ENCODE measurements at regions not wholly inside any gene's neighbourhood (a gene's known extent, or its start where the extent isn't known, plus 50 kb on each side); places are given as distances from the start of the nearest gene placed in this dataset.

- Histone ChIP-seq H3K79me2 (ENCODE audit: insufficient read depth, low read length) (no peaks in the 10 kb centered on the region), H3K27ac (ENCODE audit: low read depth, low read length) (no peak overlapping the region), H3K36me3 (ENCODE audit: control insufficient read depth in 1 of 2, insufficient read depth in 2 of 2, low read length in 2 of 2) (no peaks in the 10 kb centered on the region), H3K9me3 (ENCODE audit: control insufficient read depth in 1 of 2, insufficient read depth in 1 of 2, low read depth in 1 of 2, low read length in 2 of 2) (no peaks in the 10 kb centered on the region), H3K4me2 (ENCODE audit: low read length) (no peak overlapping the region), H3K27me3 (ENCODE audit: insufficient read depth, low read length) (peaks cover 48% of the 10 kb centered on the region), H3K4me3 (replicated peaks in 1 of 2; ENCODE audit: low read depth in 1 of 2, low read length in 2 of 2) (no peak overlapping the region), H3K9me2 (ENCODE audit: insufficient read depth) (no peaks in the 10 kb centered on the region), H4K20me1 (ENCODE audit: insufficient read depth) (no peaks in the 10 kb centered on the region), H3K9ac (ENCODE audit: low read length) (no peak overlapping the region), H3K4me1 (ENCODE audit: control insufficient read depth in 1 of 2, insufficient read depth in 2 of 2, low read length in 2 of 2) (no peaks in the 10 kb centered on the region), H2AFZ (ENCODE audit: low read depth, low read length, poor library complexity, severe bottlenecking) (no peak overlapping the region)
- ChIA-PET RAD21 (ENCODE audit: low non-redundant PET in 1 of 2, low total read pairs in 2 of 2, uncharacterized antibody in 2 of 2, unreplicated experiment in 2 of 2) (no interaction called here), POLR2A (no interaction called here), CTCF (no interaction called here)
- BruUV-seq (replicated peaks) = no TSS peak
- TF ChIP-seq EZH2phosphoT487 (IDR thresholded peaks at IDR 0.05; ENCODE audit: borderline replicate concordance) (no peak), EZH2 (IDR thresholded peaks at IDR 0.05) (no peak), CBX3 (IDR thresholded peaks at IDR 0.05; ENCODE audit: low read depth) (no peak), SIN3A (IDR thresholded peaks at IDR 0.05; ENCODE audit: low read depth) (no peak), YY1 (IDR thresholded peaks at IDR 0.05; ENCODE audit: extremely low read depth, insufficient replicate concordance, low read depth, low read length) (no peak), RAD21 (IDR thresholded peaks at IDR 0.05; ENCODE audit: low read depth) (no peak), EGR1 (IDR thresholded peaks at IDR 0.05; ENCODE audit: low read depth) (no peak), FOSL1 (IDR thresholded peaks at IDR 0.05; ENCODE audit: low read depth) (no peak), POLR2A (IDR thresholded peaks at IDR 0.05; ENCODE audit: borderline replicate concordance, extremely low read depth, insufficient read depth, insufficient read length) (no peak), CEBPB (IDR thresholded peaks at IDR 0.05; ENCODE audit: low read depth) (no peak), POLR2AphosphoS5 (IDR thresholded peaks at IDR 0.05; ENCODE audit: low read depth, low read length) (no peak), JUND (IDR thresholded peaks at IDR 0.05) (no peak), MAX (IDR thresholded peaks at IDR 0.05) (no peak), ZNF274 (IDR thresholded peaks at IDR 0.05; ENCODE audit: low read depth, low read length) (no peak)
- TF ChIP-seq, protein P1, sequence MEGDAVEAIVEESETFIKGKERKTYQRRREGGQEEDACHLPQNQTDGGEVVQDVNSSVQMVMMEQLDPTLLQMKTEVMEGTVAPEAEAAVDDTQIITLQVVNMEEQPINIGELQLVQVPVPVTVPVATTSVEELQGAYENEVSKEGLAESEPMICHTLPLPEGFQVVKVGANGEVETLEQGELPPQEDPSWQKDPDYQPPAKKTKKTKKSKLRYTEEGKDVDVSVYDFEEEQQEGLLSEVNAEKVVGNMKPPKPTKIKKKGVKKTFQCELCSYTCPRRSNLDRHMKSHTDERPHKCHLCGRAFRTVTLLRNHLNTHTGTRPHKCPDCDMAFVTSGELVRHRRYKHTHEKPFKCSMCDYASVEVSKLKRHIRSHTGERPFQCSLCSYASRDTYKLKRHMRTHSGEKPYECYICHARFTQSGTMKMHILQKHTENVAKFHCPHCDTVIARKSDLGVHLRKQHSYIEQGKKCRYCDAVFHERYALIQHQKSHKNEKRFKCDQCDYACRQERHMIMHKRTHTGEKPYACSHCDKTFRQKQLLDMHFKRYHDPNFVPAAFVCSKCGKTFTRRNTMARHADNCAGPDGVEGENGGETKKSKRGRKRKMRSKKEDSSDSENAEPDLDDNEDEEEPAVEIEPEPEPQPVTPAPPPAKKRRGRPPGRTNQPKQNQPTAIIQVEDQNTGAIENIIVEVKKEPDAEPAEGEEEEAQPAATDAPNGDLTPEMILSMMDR (IDR thresholded peaks at IDR 0.05 in 2 of 3, conservative IDR thresholded peaks at IDR 0.05 in 1 of 3; ENCODE audit: borderline replicate concordance in 1 of 3, insufficient read depth in 1 of 3, low read depth in 2 of 3, low read length in 2 of 3) = no peak
- DNase-seq (ENCODE audit: low read depth, low spot score) (no peak), ATAC-seq (no peak)
- intact Hi-C loops (cut with micrococcal nuclease) = no loop called here
Measured at GRCh38 chr2:2716771-2717170, 385.7 kb upstream of the MYT1L start.

Measured in HCT116 (cell line).